ENCODE measurements at regions not wholly inside any gene's neighbourhood (a gene's known extent, or its start where the extent isn't known, plus 50 kb on each side); places are given as distances from the start of the nearest gene placed in this dataset.

GRCh38 chr2:22282220-22282619, 1102.8 kb upstream of the KLHL29 start:
- TF ChIP-seq CTCF (conservative IDR thresholded peaks at IDR 0.05 in 1 of 2, IDR thresholded peaks at IDR 0.05 in 1 of 2; ENCODE audit: low read depth in 1 of 2, low read length in 2 of 2) (no peak), EZH2 (IDR thresholded peaks at IDR 0.05; ENCODE audit: low read length, missing control alignments) (no peak)
